Activated CD8-positive, alpha-beta memory T cell treated with anti-CD3 and anti-CD28 coated beads, Interleukin-2, amount 50 U/mL, for 4 hours (primary cell): ENCODE measurements at regions not wholly inside any gene's neighbourhood (a gene's known extent, or its start where the extent isn't known, plus 50 kb on each side); places are given as distances from the start of the nearest gene placed in this dataset.
"Not testable (repeated sequence)": the region's sequence is repeated elsewhere in the genome, so short reads cannot be mapped to it uniquely, and the experiment has no call there.

Experiments used
- DNase-seq: peaks from one replicate; pipeline ENCODE4 v3.0.0-alpha.2; 2020

GRCh38 chr14:54266616-54267015 is 130.2 kb upstream of the CDKN3 start:
- not testable (repeated sequence) for DNase-seq

- no peak for DNase-seq
Observed at GRCh38 chr14:54267172-54267571, 129.6 kb upstream of the CDKN3 start.

GRCh38 chr14:54275997-54276725 is 120.6 kb upstream of the CDKN3 start:
- DNase-seq, result no peak

GRCh38 chr14:54278087-54278486 is 118.7 kb upstream of the CDKN3 start:
- DNase-seq, result no peak

- no peak for DNase-seq
Observed at GRCh38 chr14:54278665-54279295, 118.0 kb upstream of the CDKN3 start.

- DNase-seq, result no peak
Observed at GRCh38 chr14:54282849-54283248, 114.0 kb upstream of the CDKN3 start.

GRCh38 chr14:54285030-54285429 is 111.8 kb upstream of the CDKN3 start:
- DNase-seq, result no peak

- no peak for DNase-seq
Observed at GRCh38 chr14:54291491-54292191, 105.2 kb upstream of the CDKN3 start.

GRCh38 chr14:54294802-54295201 is 102.0 kb upstream of the CDKN3 start:
- no peak for DNase-seq

GRCh38 chr14:54299410-54300363 is 97.1 kb upstream of the CDKN3 start:
- no peak for DNase-seq

GRCh38 chr14:54300881-54301280 is 95.9 kb upstream of the CDKN3 start:
- DNase-seq, result no peak

GRCh38 chr14:54301359-54301758 is 95.4 kb upstream of the CDKN3 start:
- no peak for DNase-seq

- DNase-seq, result no peak
Observed at GRCh38 chr14:54306806-54307205, 90.0 kb upstream of the CDKN3 start.

GRCh38 chr14:54309615-54310014 is 87.2 kb upstream of the CDKN3 start:
- DNase-seq, result no peak

- DNase-seq, result no peak
Observed at GRCh38 chr14:54310151-54310850, 86.5 kb upstream of the CDKN3 start.

GRCh38 chr14:54310851-54311228 is 86.0 kb upstream of the CDKN3 start:
- DNase-seq, result no peak

GRCh38 chr14:54312166-54312801 is 84.5 kb upstream of the CDKN3 start:
- DNase-seq, result no peak

- no peak for DNase-seq
Observed at GRCh38 chr14:54314365-54315104, 82.3 kb upstream of the CDKN3 start.

- no peak for DNase-seq
Observed at GRCh38 chr14:54316652-54317051, 80.2 kb upstream of the CDKN3 start.

- DNase-seq, result no peak
Observed at GRCh38 chr14:54317391-54317790, 79.4 kb upstream of the CDKN3 start.

- DNase-seq, result no peak
Observed at GRCh38 chr14:54322246-54322645, 74.6 kb upstream of the CDKN3 start.
